Activated T-cell treated with anti-CD3 and anti-CD28 coated beads, Interleukin-2, amount 50 U/mL, for 72 hours (primary cell): ENCODE measurements at regions not wholly inside any gene's neighbourhood (a gene's known extent, or its start where the extent isn't known, plus 50 kb on each side); places are given as distances from the start of the nearest gene placed in this dataset.

Experiments
- ATAC-seq, 2 donors: fragments of 150-1000 bp; cut with Tn5 transposase; replicated peaks in 1 of 2; 2 replicates each; pipeline ENCODE4 v1.10.0; 2021; ENCODE audit warnings: moderate library complexity in 2 of 2, mild to moderate bottlenecking in 1 of 2
- DNase-seq, 2 donors: peaks; one replicate each; pipeline ENCODE4 v3.0.0; 2021 to 2022; ENCODE audit warnings: mixed read lengths in 1 of 2
- H3K27ac Mint-ChIP-seq: one replicate; pipeline ENCODE4 v1.8.0; 2022; ENCODE audit warnings: mild to moderate bottlenecking, moderate library complexity, mixed read lengths
- H3K27me3 Mint-ChIP-seq: one replicate; pipeline ENCODE4 v1.8.0; 2022; ENCODE audit warnings: low read depth, mixed read lengths
- H3K36me3 Mint-ChIP-seq, 2 donors: one replicate each; pipeline ENCODE4 v1.8.0; 2022; ENCODE audit warnings: mixed read lengths in 2 of 2, mild to moderate bottlenecking in 1 of 2; ENCODE audit not compliant: insufficient read depth in 2 of 2
- H3K4me1 Mint-ChIP-seq: one replicate; pipeline ENCODE4 v1.8.0; 2022; ENCODE audit warnings: low read depth, mixed read lengths
- H3K4me3 Mint-ChIP-seq, 2 donors: one replicate each; pipeline ENCODE4 v1.8.0; 2022; ENCODE audit warnings: mild to moderate bottlenecking in 2 of 2, mixed read lengths in 2 of 2, moderate library complexity in 2 of 2
- H3K9me3 Mint-ChIP-seq, 2 donors: one replicate each; pipeline ENCODE4 v1.8.0; 2022; ENCODE audit warnings: mixed read lengths in 2 of 2

GRCh38 chr9:108637340-108637739 is 218.4 kb downstream of the ACTL7B start:
- Mint-ChIP-seq H3K4me1 (no peaks in the 10 kb centered on the region), H3K36me3 (no peaks in the 10 kb centered on the region), H3K9me3 (no peaks in the 10 kb centered on the region), H3K27me3 (no peaks in the 10 kb centered on the region), H3K27ac (no peak overlapping the region), H3K4me3 (no peak overlapping the region)
- ATAC-seq (no peak), DNase-seq (no peak)

- no peaks in the 10 kb centered on the region for H3K36me3 Mint-ChIP-seq
- no peaks in the 10 kb centered on the region for H3K27me3 Mint-ChIP-seq
- H3K4me1 Mint-ChIP-seq: no peaks in the 10 kb centered on the region
- H3K4me3 Mint-ChIP-seq: no peak overlapping the region
- no peaks in the 10 kb centered on the region for H3K9me3 Mint-ChIP-seq
- no peak overlapping the region for H3K27ac Mint-ChIP-seq
- no peak for DNase-seq
- no peak for ATAC-seq
These were observed 219.8 kb downstream of the ACTL7B start for GRCh38 chr9:108636013-108636412.

- no peak for ATAC-seq
- H3K27me3 Mint-ChIP-seq: no peaks in the 10 kb centered on the region
- no peak overlapping the region for H3K27ac Mint-ChIP-seq
- no peak for DNase-seq
- H3K4me1 Mint-ChIP-seq: no peaks in the 10 kb centered on the region
- H3K9me3 Mint-ChIP-seq: no peaks in the 10 kb centered on the region
- H3K4me3 Mint-ChIP-seq: no peak overlapping the region
- no peaks in the 10 kb centered on the region for H3K36me3 Mint-ChIP-seq
These were observed 220.9 kb downstream of the ACTL7B start for GRCh38 chr9:108634672-108635462.

- Mint-ChIP-seq H3K27ac (no peak overlapping the region), H3K27me3 (no peaks in the 10 kb centered on the region), H3K4me1 (no peaks in the 10 kb centered on the region), H3K36me3 (no peaks in the 10 kb centered on the region), H3K9me3 (peaks cover 0 to 6% of the 10 kb centered on the region in 2 donors), H3K4me3 (no peak overlapping the region)
- ATAC-seq (no peak), DNase-seq (no peak)
These were observed 221.6 kb downstream of the ACTL7B start for GRCh38 chr9:108634204-108634603.

- Mint-ChIP-seq H3K4me3 (no peak overlapping the region), H3K27me3 (no peaks in the 10 kb centered on the region), H3K9me3 (peaks cover 3 to 7% of the 10 kb centered on the region in 2 donors), H3K4me1 (no peaks in the 10 kb centered on the region), H3K27ac (no peak overlapping the region), H3K36me3 (no peaks in the 10 kb centered on the region)
- ATAC-seq: no peak
- no peak for DNase-seq
These were observed 224.1 kb downstream of the ACTL7B start for GRCh38 chr9:108631496-108632285.

- Mint-ChIP-seq H3K9me3 (peaks cover 5 to 10% of the 10 kb centered on the region in 2 donors), H3K27me3 (no peaks in the 10 kb centered on the region), H3K36me3 (no peaks in the 10 kb centered on the region), H3K4me1 (no peaks in the 10 kb centered on the region), H3K4me3 (no peak overlapping the region), H3K27ac (no peak overlapping the region)
- no peak for DNase-seq
- no peak for ATAC-seq
These were observed 227.5 kb downstream of the ACTL7B start for GRCh38 chr9:108628316-108628715.

- H3K9me3 Mint-ChIP-seq: peaks cover 5 to 10% of the 10 kb centered on the region in 2 donors
- no peaks in the 10 kb centered on the region for H3K27me3 Mint-ChIP-seq
- no peak overlapping the region for H3K27ac Mint-ChIP-seq
- no peak for DNase-seq
- no peaks in the 10 kb centered on the region for H3K36me3 Mint-ChIP-seq
- no peak overlapping the region for H3K4me3 Mint-ChIP-seq
- ATAC-seq: no peak
- no peaks in the 10 kb centered on the region for H3K4me1 Mint-ChIP-seq
These were observed 229.0 kb downstream of the ACTL7B start for GRCh38 chr9:108626743-108627142.

- ATAC-seq (no peak), DNase-seq (no peak)
- Mint-ChIP-seq H3K9me3 (peaks cover 2 to 4% of the 10 kb centered on the region in 2 donors), H3K4me3 (no peak overlapping the region), H3K4me1 (no peaks in the 10 kb centered on the region), H3K36me3 (no peaks in the 10 kb centered on the region), H3K27me3 (no peaks in the 10 kb centered on the region), H3K27ac (no peak overlapping the region)
These were observed 233.6 kb downstream of the ACTL7B start for GRCh38 chr9:108621991-108622855.

GRCh38 chr9:108620767-108621166 is 235.0 kb downstream of the ACTL7B start:
- no peak overlapping the region for H3K27ac Mint-ChIP-seq
- H3K27me3 Mint-ChIP-seq: no peaks in the 10 kb centered on the region
- DNase-seq (no peak), ATAC-seq (no peak)
- peaks cover 0 to 4% of the 10 kb centered on the region in 2 donors for H3K9me3 Mint-ChIP-seq
- H3K4me3 Mint-ChIP-seq: no peak overlapping the region
- H3K36me3 Mint-ChIP-seq: no peaks in the 10 kb centered on the region
- H3K4me1 Mint-ChIP-seq: no peaks in the 10 kb centered on the region

- DNase-seq: no peak
- Mint-ChIP-seq H3K36me3 (no peaks in the 10 kb centered on the region), H3K4me3 (no peak overlapping the region), H3K27me3 (no peaks in the 10 kb centered on the region), H3K9me3 (peaks cover 0 to 4% of the 10 kb centered on the region in 2 donors), H3K27ac (no peak overlapping the region), H3K4me1 (no peaks in the 10 kb centered on the region)
- ATAC-seq: no peak
These were observed 236.8 kb downstream of the ACTL7B start for GRCh38 chr9:108618906-108619550.

- DNase-seq (no peak), ATAC-seq (no peak)
- Mint-ChIP-seq H3K36me3 (no peaks in the 10 kb centered on the region), H3K4me1 (no peaks in the 10 kb centered on the region), H3K27me3 (no peaks in the 10 kb centered on the region), H3K4me3 (no peak overlapping the region), H3K9me3 (peaks cover 0 to 3% of the 10 kb centered on the region in 2 donors), H3K27ac (no peak overlapping the region)
These were observed 238.1 kb downstream of the ACTL7B start for GRCh38 chr9:108617676-108618075.

- DNase-seq (no peak), ATAC-seq (no peak)
- Mint-ChIP-seq H3K36me3 (no peaks in the 10 kb centered on the region), H3K9me3 (peaks cover 0 to 3% of the 10 kb centered on the region in 2 donors), H3K27ac (no peak overlapping the region), H3K27me3 (no peaks in the 10 kb centered on the region), H3K4me1 (no peaks in the 10 kb centered on the region), H3K4me3 (no peak overlapping the region)
These were observed 240.6 kb downstream of the ACTL7B start for GRCh38 chr9:108615152-108615551.
